Pancreas (tissue), 10 donors: ENCODE measurements at regions not wholly inside any gene's neighbourhood (a gene's known extent, or its start where the extent isn't known, plus 50 kb on each side); places are given as distances from the start of the nearest gene placed in this dataset.

Source experiments
- ATAC-seq, 4 donors: fragments of 200-7000 bp; cut with Tn5 transposase; one replicate each; pipeline versions ENCODE4 v1.8.0 to v1.9.1; 2020; ENCODE audit warnings: mild to moderate bottlenecking in 4 of 4, moderate library complexity in 4 of 4
- DNase-seq, 6 donors: peaks; one replicate each; pipeline ENCODE4 v3.0.0-alpha.2; 2020
- FAIRE-seq: peaks from 2 replicates; lab custom pipeline; 2012; peaks lifted over from hg19 to GRCh38; lab: Jason Lieb, UNC
- H3K27ac ChIP-seq, 4 donors: fragments of 200-600 bp; sonication (generic); 1 replicate in 3 of 4; 2 replicates in 1 of 4; pipeline versions ENCODE4 v1.5.0 to v1.8.0; 2020
- H3K27me3 ChIP-seq, 4 donors: fragments of 200-600 bp; one replicate each; pipeline ENCODE4 v1.8.0; 2021
- H3K36me3 ChIP-seq, 3 donors: fragments of 200-600 bp; sonication (generic) in 1 of 3; one replicate each; pipeline versions ENCODE4 v1.5.0 to v1.8.0; 2020 to 2021
- H3K4me1 ChIP-seq, 3 donors: fragments of 200-600 bp; one replicate each; pipeline ENCODE4 v1.8.0; 2021
- H3K4me3 ChIP-seq, 4 donors: fragments of 200-600 bp; sonication (generic) in 2 of 4; one replicate each; pipeline versions ENCODE4 v1.5.0 to v1.8.0; 2020 to 2021
- H3K9me3 ChIP-seq, 4 donors: fragments of 200-600 bp; one replicate each; pipeline ENCODE4 v1.8.0; 2021
- WGBS, 2 donors: extraction: QIAGEN DNeasy Blood & Tissue Kit; methylation state at CpG; one replicate each; pipeline ENCODE4 v1.1.7; 2013; 5-methylcytosine and 5-hydroxymethylcytosine counted together
- intact Hi-C, 3 donors: fragments of 100-400 bp; cut with DNase I; formaldehyde crosslinking; loops; one replicate each; pipeline versions ENCODE4 v1.11.1 to v1.14.2; 2022
- TF ChIP-seq, protein P1 (sequence below), 4 donors: fragments of 200-600 bp; sonication (generic) in 3 of 4; IDR thresholded peaks; one replicate each; pipeline versions ENCODE4 v1.5.0 to v1.8.0; 2021; ENCODE audit warnings: antibody characterized with exemption in 4 of 4
- donor health status: healthy with polysubstance abuse.
- donor health status: DM: no; HTN: no; CAD: no; lungs with moderate emphysema.
- donor health status: DM: no; HTN: no; CAD: no.
- donor health status: control.
- donor health status: control.
- donor health status: Bipolar disorder and iron deficiency.
- donor health status: DM: yes; HTN: yes; CAD: no.
- donor health status: DM: no; HTN: no; CAD: no.
- donor health status: DM: no; HTN: no; CAD: no.
- donor health status: DM: yes; HTN: yes; CAD: no.

DNA sequence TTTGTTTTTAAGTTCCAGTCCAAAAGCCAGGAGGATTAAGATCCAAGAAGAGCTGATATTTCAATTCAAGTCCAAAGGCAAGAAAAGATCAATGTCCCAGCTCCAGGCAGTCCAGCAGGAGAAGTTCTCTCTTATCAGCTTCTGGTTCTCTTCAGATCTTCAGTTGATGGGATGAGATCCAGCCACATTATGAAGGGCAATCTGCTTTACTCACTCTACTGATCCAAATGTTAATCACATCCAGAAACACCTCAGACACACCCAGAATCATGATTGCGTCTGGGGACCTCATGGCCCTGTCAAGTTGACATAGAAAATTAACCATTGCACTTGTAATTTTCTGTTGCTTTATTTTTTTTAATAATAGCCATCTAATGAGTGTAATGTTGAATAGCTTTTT, 178.4 kb downstream of the HERPUD2 start:
- 64 to 75% methylated on average over 1 of the region's 1 CpG for WGBS, 2 donors

GRCh38 chr7:35513828-35514227, 181.1 kb downstream of the HERPUD2 start:
- no peaks in the 10 kb centered on the region for H3K4me1 ChIP-seq
- H3K9me3 ChIP-seq = no peaks in the 10 kb centered on the region
- DNase-seq (no peak), FAIRE-seq (no peak), ATAC-seq (no peak)
- H3K4me3 ChIP-seq = no peak overlapping the region
- H3K27ac ChIP-seq = no peak overlapping the region
- no peaks in the 10 kb centered on the region for H3K27me3 ChIP-seq
- intact Hi-C loops = no loop called here
- H3K36me3 ChIP-seq = no peaks in the 10 kb centered on the region
- TF ChIP-seq, protein P1, sequence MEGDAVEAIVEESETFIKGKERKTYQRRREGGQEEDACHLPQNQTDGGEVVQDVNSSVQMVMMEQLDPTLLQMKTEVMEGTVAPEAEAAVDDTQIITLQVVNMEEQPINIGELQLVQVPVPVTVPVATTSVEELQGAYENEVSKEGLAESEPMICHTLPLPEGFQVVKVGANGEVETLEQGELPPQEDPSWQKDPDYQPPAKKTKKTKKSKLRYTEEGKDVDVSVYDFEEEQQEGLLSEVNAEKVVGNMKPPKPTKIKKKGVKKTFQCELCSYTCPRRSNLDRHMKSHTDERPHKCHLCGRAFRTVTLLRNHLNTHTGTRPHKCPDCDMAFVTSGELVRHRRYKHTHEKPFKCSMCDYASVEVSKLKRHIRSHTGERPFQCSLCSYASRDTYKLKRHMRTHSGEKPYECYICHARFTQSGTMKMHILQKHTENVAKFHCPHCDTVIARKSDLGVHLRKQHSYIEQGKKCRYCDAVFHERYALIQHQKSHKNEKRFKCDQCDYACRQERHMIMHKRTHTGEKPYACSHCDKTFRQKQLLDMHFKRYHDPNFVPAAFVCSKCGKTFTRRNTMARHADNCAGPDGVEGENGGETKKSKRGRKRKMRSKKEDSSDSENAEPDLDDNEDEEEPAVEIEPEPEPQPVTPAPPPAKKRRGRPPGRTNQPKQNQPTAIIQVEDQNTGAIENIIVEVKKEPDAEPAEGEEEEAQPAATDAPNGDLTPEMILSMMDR (IDR thresholded peaks at IDR 0.05) = no peak

More for the DNA sequence above, 178.4 kb downstream of the HERPUD2 start:
- DNase-seq (no peak), FAIRE-seq (no peak), ATAC-seq (no peak)
- Histone ChIP-seq H3K9me3 (no peaks in the 10 kb centered on the region), H3K27me3 (no peaks in the 10 kb centered on the region), H3K36me3 (no peaks in the 10 kb centered on the region), H3K4me3 (no peak overlapping the region), H3K27ac (no peak overlapping the region), H3K4me1 (no peaks in the 10 kb centered on the region)
- TF ChIP-seq, protein P1 (IDR thresholded peaks at IDR 0.05) = no peak
- intact Hi-C loops = no loop called here

GRCh38 chr7:35513195-35513594, 181.7 kb downstream of the HERPUD2 start:
- WGBS, 2 donors = 49 to 53% methylated on average over 5 of the region's 5 CpGs
- ATAC-seq = no peak

DNA sequence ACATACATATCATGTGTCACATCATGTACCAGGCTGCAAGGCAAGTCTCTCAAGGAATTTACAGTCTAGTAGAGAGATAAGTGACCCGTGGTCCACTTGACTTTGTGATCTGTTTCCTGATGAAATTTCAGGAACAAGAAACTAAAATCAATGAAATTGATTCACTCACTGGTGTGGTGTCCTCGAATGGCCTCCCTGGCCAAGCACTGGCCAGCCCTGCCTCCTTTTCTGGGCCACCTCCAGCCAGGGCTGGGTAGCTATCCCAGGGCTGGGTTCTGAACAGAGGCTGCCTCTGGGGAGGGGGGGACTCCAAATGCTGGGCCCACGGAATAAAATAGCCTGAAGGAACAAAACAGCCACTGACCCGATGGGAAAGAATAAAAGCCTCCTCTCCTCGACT, 182.2 kb downstream of the HERPUD2 start:
- FAIRE-seq = no peak
- Histone ChIP-seq H3K27me3 (no peaks in the 10 kb centered on the region), H3K27ac (no peak overlapping the region), H3K9me3 (no peaks in the 10 kb centered on the region), H3K36me3 (no peaks in the 10 kb centered on the region), H3K4me3 (no peak overlapping the region), H3K4me1 (no peaks in the 10 kb centered on the region)
- 48 to 54% methylated on average over 5 of the region's 5 CpGs for WGBS, 2 donors
- intact Hi-C loops = no loop called here
- no peak for DNase-seq
- ATAC-seq = no peak
- TF ChIP-seq, protein P1 (IDR thresholded peaks at IDR 0.05) = no peak

More at GRCh38 chr7:35513195-35513594, 181.7 kb downstream of the HERPUD2 start:
- TF ChIP-seq, protein P1 (IDR thresholded peaks at IDR 0.05) = no peak
- FAIRE-seq = no peak
- Histone ChIP-seq H3K27me3 (no peaks in the 10 kb centered on the region), H3K4me1 (no peaks in the 10 kb centered on the region), H3K27ac (no peak overlapping the region), H3K9me3 (no peaks in the 10 kb centered on the region), H3K4me3 (no peak overlapping the region), H3K36me3 (no peaks in the 10 kb centered on the region)
- DNase-seq = no peak
- intact Hi-C loops = no loop called here

DNA sequence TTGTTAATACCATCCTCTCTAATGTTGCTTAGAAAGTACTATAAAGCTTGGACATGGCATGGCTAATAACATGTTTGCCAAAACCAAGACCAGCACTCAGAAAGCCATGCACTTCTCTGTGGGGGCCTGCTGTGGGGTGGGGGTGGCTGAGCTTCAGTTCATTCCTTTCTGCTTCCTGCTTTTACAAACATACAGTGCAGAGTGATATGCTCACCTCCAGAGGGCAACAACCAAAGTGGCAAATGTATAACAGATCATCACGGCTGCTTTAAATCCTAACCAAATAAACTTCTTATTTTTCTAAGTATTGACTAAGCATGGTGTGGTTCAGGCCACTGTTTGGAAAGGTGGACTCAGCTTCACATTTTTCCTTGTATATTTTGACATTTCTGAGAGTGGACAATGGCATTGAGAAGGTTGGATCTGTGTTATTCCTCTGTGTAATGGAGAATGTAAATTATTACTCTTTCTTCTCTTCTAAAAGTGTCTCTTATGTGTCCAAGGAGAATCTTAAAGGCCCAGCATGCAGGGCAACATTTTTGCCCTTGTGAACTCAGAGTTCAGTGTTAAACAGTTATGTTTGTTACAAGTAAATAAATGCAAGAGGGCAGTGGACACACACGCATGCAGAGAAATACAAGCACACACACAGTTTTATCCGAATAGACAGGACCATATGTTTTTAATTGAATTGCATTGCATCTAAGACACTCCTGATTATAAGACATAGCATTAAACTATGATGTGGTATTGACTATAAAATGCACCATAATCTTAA, 186.1 kb downstream of the HERPUD2 start:
- TF ChIP-seq, protein P1 (IDR thresholded peaks at IDR 0.05) = no peak
- intact Hi-C loops = no loop called here
- DNase-seq = no peak
- no peak overlapping the region for H3K4me3 ChIP-seq
- no peaks in the 10 kb centered on the region for H3K27me3 ChIP-seq
- H3K36me3 ChIP-seq = no peaks in the 10 kb centered on the region
- no peaks in the 10 kb centered on the region for H3K4me1 ChIP-seq
- 62 to 66% methylated on average over 3 of the region's 3 CpGs for WGBS, 2 donors
- no peaks in the 10 kb centered on the region for H3K9me3 ChIP-seq
- no peak overlapping the region for H3K27ac ChIP-seq
- no peak for FAIRE-seq
- ATAC-seq = no peak
